Activated gamma-delta T cell treated with Interleukin-2 at 50 U/mL for 16 hours (primary cell): ENCODE measurements at regions not wholly inside any gene's neighbourhood (a gene's known extent, or its start where the extent isn't known, plus 50 kb on each side); places are given as distances from the start of the nearest gene placed in this dataset.

Source experiments
- DNase-seq: peaks from one replicate; pipeline ENCODE4 v3.0.0-alpha.2; 2020

GRCh38 chr15:94924971-94925598 lies 693.7 kb downstream of the MCTP2 start:
- no peak for DNase-seq

- DNase-seq, result no peak
Measured at GRCh38 chr15:94925680-94926079, 694.3 kb downstream of the MCTP2 start.

- DNase-seq, result no peak
Measured at GRCh38 chr15:94927003-94927402, 695.6 kb downstream of the MCTP2 start.

- no peak for DNase-seq
Measured at GRCh38 chr15:94929282-94929681, 697.9 kb downstream of the MCTP2 start.

GRCh38 chr15:94930441-94930840 lies 699.1 kb downstream of the MCTP2 start:
- no peak for DNase-seq

- DNase-seq, result no peak
Measured at GRCh38 chr15:94930960-94931359, 699.6 kb downstream of the MCTP2 start.

GRCh38 chr15:94934440-94934839 lies 703.1 kb downstream of the MCTP2 start:
- DNase-seq, result no peak

GRCh38 chr15:94937242-94937641 lies 705.9 kb downstream of the MCTP2 start:
- no peak for DNase-seq

- no peak for DNase-seq
Measured at GRCh38 chr15:94943888-94944287, 712.5 kb downstream of the MCTP2 start.

- DNase-seq, result no peak
Measured at GRCh38 chr15:94951538-94951937, 720.2 kb downstream of the MCTP2 start.

GRCh38 chr15:94963953-94964352 lies 732.6 kb downstream of the MCTP2 start:
- no peak for DNase-seq

GRCh38 chr15:94965593-94965992 lies 734.2 kb downstream of the MCTP2 start:
- DNase-seq, result no peak

GRCh38 chr15:94968133-94968532 lies 736.8 kb downstream of the MCTP2 start:
- no peak for DNase-seq

- no peak for DNase-seq
Measured at GRCh38 chr15:94970096-94970495, 738.7 kb downstream of the MCTP2 start.

GRCh38 chr15:94970802-94971201 lies 739.4 kb downstream of the MCTP2 start:
- DNase-seq, result no peak

GRCh38 chr15:94972314-94972713 lies 741.0 kb downstream of the MCTP2 start:
- no peak for DNase-seq

GRCh38 chr15:94987085-94987484 lies 755.7 kb downstream of the MCTP2 start:
- no peak for DNase-seq

GRCh38 chr15:94991718-94992117 lies 760.4 kb downstream of the MCTP2 start:
- no peak for DNase-seq

- no peak for DNase-seq
Measured at GRCh38 chr15:95009635-95010034, 778.3 kb downstream of the MCTP2 start.

GRCh38 chr15:95013381-95013780 lies 782.0 kb downstream of the MCTP2 start:
- DNase-seq, result no peak

GRCh38 chr15:95016511-95017229 lies 785.3 kb downstream of the MCTP2 start:
- DNase-seq, result no peak

- no peak for DNase-seq
Measured at GRCh38 chr15:95017666-95018328, 786.4 kb downstream of the MCTP2 start.

- DNase-seq, result no peak
Measured at GRCh38 chr15:95018888-95019545, 787.7 kb downstream of the MCTP2 start.

- DNase-seq, result no peak
Measured at GRCh38 chr15:95019907-95020306, 788.5 kb downstream of the MCTP2 start.
